GM18511 (cell line): ENCODE measurements at regions not wholly inside any gene's neighbourhood (a gene's known extent, or its start where the extent isn't known, plus 50 kb on each side); places are given as distances from the start of the nearest gene placed in this dataset.
"Not testable (repeated sequence)": the region's sequence is repeated elsewhere in the genome, so short reads cannot be mapped to it uniquely, and the experiment has no call there.

ENCODE experiments used
- ATAC-seq: cut with Tn5 transposase; IDR thresholded peaks from one replicate; pipeline ENCODE4 v1.9.1; 2021; ENCODE audit warnings: mild to moderate bottlenecking, moderate library complexity; ENCODE audit not compliant: unreplicated experiment

GRCh38 chr14:87449016-87449415, 544.0 kb downstream of the GALC start:
- ATAC-seq = no peak

- no peak for ATAC-seq
Observed at GRCh38 chr14:87443787-87444186, 549.2 kb downstream of the GALC start.

GRCh38 chr14:87443039-87443438, 549.9 kb downstream of the GALC start:
- no peak for ATAC-seq

- ATAC-seq = no peak
Observed at GRCh38 chr14:87437158-87437557, 555.8 kb downstream of the GALC start.

- no peak for ATAC-seq
Observed at GRCh38 chr14:87434680-87435079, 558.3 kb downstream of the GALC start.

GRCh38 chr14:87434011-87434410, 559.0 kb downstream of the GALC start:
- ATAC-seq = no peak

GRCh38 chr14:87432698-87433097, 560.3 kb downstream of the GALC start:
- no peak for ATAC-seq

GRCh38 chr14:87430810-87431209, 562.2 kb downstream of the GALC start:
- ATAC-seq = no peak

- no peak for ATAC-seq
Observed at GRCh38 chr14:87430214-87430613, 562.8 kb downstream of the GALC start.

GRCh38 chr14:87419925-87420324, 573.1 kb downstream of the GALC start:
- ATAC-seq = no peak

GRCh38 chr14:87411370-87411769, 581.6 kb downstream of the GALC start:
- no peak for ATAC-seq

- no peak for ATAC-seq
Observed at GRCh38 chr14:87409393-87409792, 583.6 kb downstream of the GALC start.

GRCh38 chr14:87407344-87407743, 585.6 kb downstream of the GALC start:
- ATAC-seq = no peak

GRCh38 chr14:87405563-87405962, 587.4 kb downstream of the GALC start:
- ATAC-seq = no peak

GRCh38 chr14:87397499-87397898, 595.5 kb downstream of the GALC start:
- ATAC-seq = peak; percentile 72

- ATAC-seq = no peak
Observed at GRCh38 chr14:87391066-87391465, 601.9 kb downstream of the GALC start.

- no peak for ATAC-seq
Observed at GRCh38 chr14:87388946-87389345, 604.0 kb downstream of the GALC start.

- ATAC-seq = no peak
Observed at GRCh38 chr14:87387806-87388205, 605.2 kb downstream of the GALC start.

- ATAC-seq = no peak
Observed at GRCh38 chr14:87386524-87386923, 606.5 kb downstream of the GALC start.

GRCh38 chr14:87380054-87380453, 612.9 kb downstream of the GALC start:
- ATAC-seq = no peak

- no peak for ATAC-seq
Observed at GRCh38 chr14:87368751-87369150, 624.2 kb downstream of the GALC start.

- not testable (repeated sequence) for ATAC-seq
Observed at GRCh38 chr14:87360246-87360645, 632.7 kb downstream of the GALC start.

GRCh38 chr14:87351007-87351406, 642.0 kb downstream of the GALC start:
- no peak for ATAC-seq

- no peak for ATAC-seq
Observed at GRCh38 chr14:87349921-87350320, 643.1 kb downstream of the GALC start.
